GM18867 (cell line): ENCODE measurements at regions not wholly inside any gene's neighbourhood (a gene's known extent, or its start where the extent isn't known, plus 50 kb on each side); places are given as distances from the start of the nearest gene placed in this dataset.
A peak's percentile ranks its signal among the peaks of the same experiment; 100 is the strongest.
"Not testable (repeated sequence)": the region's sequence is repeated elsewhere in the genome, so short reads cannot be mapped to it uniquely, and the experiment has no call there.

ENCODE experiments used
- ATAC-seq: cut with Tn5 transposase; IDR thresholded peaks from one replicate; pipeline ENCODE4 v1.9.1; 2021; ENCODE audit warnings: mild to moderate bottlenecking, moderate library complexity; ENCODE audit not compliant: unreplicated experiment

- ATAC-seq, result no peak
These were observed 116.0 kb downstream of the SPP2 start for GRCh38 chr2:234166531-234166930.

GRCh38 chr2:234165421-234165820 lies 114.9 kb downstream of the SPP2 start:
- ATAC-seq, result no peak

GRCh38 chr2:234164493-234165413 lies 114.3 kb downstream of the SPP2 start:
- ATAC-seq, result peak; percentile 78

- ATAC-seq, result no peak
These were observed 113.1 kb downstream of the SPP2 start for GRCh38 chr2:234163510-234164045.

- no peak for ATAC-seq
These were observed 112.4 kb downstream of the SPP2 start for GRCh38 chr2:234162861-234163260.

GRCh38 chr2:234161932-234162331 lies 111.4 kb downstream of the SPP2 start:
- no peak for ATAC-seq

- no peak for ATAC-seq
These were observed 108.3 kb downstream of the SPP2 start for GRCh38 chr2:234158812-234159211.

GRCh38 chr2:234157817-234158588 lies 107.5 kb downstream of the SPP2 start:
- ATAC-seq, result no peak

- no peak for ATAC-seq
These were observed 105.8 kb downstream of the SPP2 start for GRCh38 chr2:234156326-234156725.

- not testable (repeated sequence) for ATAC-seq
These were observed 102.3 kb downstream of the SPP2 start for GRCh38 chr2:234152835-234153234.

GRCh38 chr2:234147335-234147861 lies 96.9 kb downstream of the SPP2 start:
- no peak for ATAC-seq

- ATAC-seq, result no peak
These were observed 95.8 kb downstream of the SPP2 start for GRCh38 chr2:234146087-234146826.

GRCh38 chr2:234145511-234145910 lies 95.0 kb downstream of the SPP2 start:
- ATAC-seq, result no peak

GRCh38 chr2:234145057-234145456 lies 94.6 kb downstream of the SPP2 start:
- no peak for ATAC-seq

- ATAC-seq, result no peak
These were observed 93.4 kb downstream of the SPP2 start for GRCh38 chr2:234143896-234144295.

GRCh38 chr2:234142530-234142929 lies 92.0 kb downstream of the SPP2 start:
- ATAC-seq, result no peak

- no peak for ATAC-seq
These were observed 89.3 kb downstream of the SPP2 start for GRCh38 chr2:234139755-234140154.

- no peak for ATAC-seq
These were observed 88.3 kb downstream of the SPP2 start for GRCh38 chr2:234138836-234139235.

GRCh38 chr2:234137400-234138014 lies 87.0 kb downstream of the SPP2 start:
- ATAC-seq, result no peak

- ATAC-seq, result no peak
These were observed 86.0 kb downstream of the SPP2 start for GRCh38 chr2:234136461-234136860.
